ENCODE measurements at regions not wholly inside any gene's neighbourhood (a gene's known extent, or its start where the extent isn't known, plus 50 kb on each side); places are given as distances from the start of the nearest gene placed in this dataset.

DNA sequence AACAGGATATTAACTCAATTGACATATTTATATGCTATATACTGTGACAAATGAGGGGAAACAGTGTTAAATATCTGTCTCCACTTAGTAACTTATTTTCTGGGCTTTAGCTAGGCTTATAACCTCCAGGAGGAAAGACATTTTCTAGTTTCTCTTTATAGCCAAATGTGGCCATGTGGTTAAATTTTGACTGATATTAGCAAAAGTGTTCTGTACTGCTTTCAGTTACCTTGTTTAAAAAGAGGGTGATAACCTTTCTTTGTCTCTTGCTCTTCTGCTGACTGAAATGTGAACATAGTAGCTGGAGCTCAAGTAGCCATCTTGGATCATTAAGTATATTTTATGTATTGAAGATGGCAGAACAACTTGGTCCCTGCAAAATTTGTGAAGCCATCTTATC lies 253.7 kb downstream of the PDHA2 start:
- Histone ChIP-seq H3K9me2 (ENCODE audit: low read depth, low read length) (no peaks in the 10 kb centered on the region), H3F3A (ENCODE audit: insufficient read depth, low read length) (no peaks in the 10 kb centered on the region), H3K9ac (ENCODE audit: low read length) (no peak overlapping the region), H3K27ac (ENCODE audit: low read depth, low read length, poor library complexity, severe bottlenecking) (no peak overlapping the region), H4K20me1 (ENCODE audit: insufficient read depth, low read length) (no peaks in the 10 kb centered on the region), H3K4me1 (ENCODE audit: insufficient read depth, low read length, severe bottlenecking) (no peaks in the 10 kb centered on the region), H3K4me2 (ENCODE audit: low read length) (no peak overlapping the region), H3K9me3 (ENCODE audit: low read length) (no peaks in the 10 kb centered on the region), H3K79me2 (ENCODE audit: insufficient read depth, low read length) (no peaks in the 10 kb centered on the region), H2AFZ (ENCODE audit: low read length) (no peak overlapping the region), H3K4me3 (ENCODE audit: low read depth, low read length, poor library complexity, severe bottlenecking) (no peak overlapping the region), H3K36me3 (ENCODE audit: insufficient read depth, low read length) (no peaks in the 10 kb centered on the region), H3K27me3 (ENCODE audit: insufficient read depth, low read length) (no peaks in the 10 kb centered on the region)
- TF ChIP-seq EZH2 (IDR thresholded peaks at IDR 0.05; ENCODE audit: borderline replicate concordance, low read length) = no peak
- TF ChIP-seq CTCF (IDR thresholded peaks at IDR 0.05; ENCODE audit: low read length) = no peak

DNA sequence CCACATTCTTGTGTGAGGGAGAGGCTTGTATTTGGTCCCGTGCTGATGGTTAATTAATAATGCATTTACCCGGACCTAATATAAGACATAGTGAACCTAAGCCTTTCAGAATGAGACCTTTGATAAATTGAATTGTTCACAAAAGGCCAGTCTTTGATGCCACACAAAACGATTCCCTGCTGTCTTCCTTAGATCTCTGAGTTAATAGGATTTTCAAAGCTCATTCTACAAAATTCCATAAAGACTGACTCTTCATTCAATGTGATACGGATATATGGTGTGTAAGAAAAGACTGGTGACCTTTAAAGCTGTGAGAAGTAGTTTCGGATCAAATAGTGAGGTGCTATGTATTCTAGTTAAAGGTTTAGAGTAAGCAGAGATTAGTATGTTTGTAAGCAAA lies 254.3 kb downstream of the PDHA2 start:
- Histone ChIP-seq H3K9me2 (ENCODE audit: low read depth, low read length) (no peaks in the 10 kb centered on the region), H2AFZ (ENCODE audit: low read length) (no peak overlapping the region), H3K79me2 (ENCODE audit: insufficient read depth, low read length) (no peaks in the 10 kb centered on the region), H3F3A (ENCODE audit: insufficient read depth, low read length) (no peaks in the 10 kb centered on the region), H3K9ac (ENCODE audit: low read length) (no peak overlapping the region), H3K36me3 (ENCODE audit: insufficient read depth, low read length) (no peaks in the 10 kb centered on the region), H3K9me3 (ENCODE audit: low read length) (no peaks in the 10 kb centered on the region), H3K27me3 (ENCODE audit: insufficient read depth, low read length) (no peaks in the 10 kb centered on the region), H4K20me1 (ENCODE audit: insufficient read depth, low read length) (no peaks in the 10 kb centered on the region), H3K4me1 (ENCODE audit: insufficient read depth, low read length, severe bottlenecking) (no peaks in the 10 kb centered on the region), H3K4me2 (ENCODE audit: low read length) (no peak overlapping the region), H3K4me3 (ENCODE audit: low read depth, low read length, poor library complexity, severe bottlenecking) (no peak overlapping the region), H3K27ac (ENCODE audit: low read depth, low read length, poor library complexity, severe bottlenecking) (no peak overlapping the region)
- TF ChIP-seq CTCF (IDR thresholded peaks at IDR 0.05; ENCODE audit: low read length) (no peak), EZH2 (IDR thresholded peaks at IDR 0.05; ENCODE audit: borderline replicate concordance, low read length) (no peak)

GRCh38 chr4:96097040-96097607 lies 257.2 kb downstream of the PDHA2 start:
- H3K36me3 ChIP-seq (ENCODE audit: insufficient read depth, low read length) = no peaks in the 10 kb centered on the region
- no peak overlapping the region for H2AFZ ChIP-seq (ENCODE audit: low read length)
- H3K27me3 ChIP-seq (ENCODE audit: insufficient read depth, low read length) = no peaks in the 10 kb centered on the region
- no peak overlapping the region for H3K4me3 ChIP-seq (ENCODE audit: low read depth, low read length, poor library complexity, severe bottlenecking)
- TF ChIP-seq EZH2 (IDR thresholded peaks at IDR 0.05; ENCODE audit: borderline replicate concordance, low read length) (no peak), CTCF (IDR thresholded peaks at IDR 0.05; ENCODE audit: low read length) (no peak)
- no peak overlapping the region for H3K27ac ChIP-seq (ENCODE audit: low read depth, low read length, poor library complexity, severe bottlenecking)
- H3F3A ChIP-seq (ENCODE audit: insufficient read depth, low read length) = no peaks in the 10 kb centered on the region
- H3K4me1 ChIP-seq (ENCODE audit: insufficient read depth, low read length, severe bottlenecking) = no peaks in the 10 kb centered on the region
- H3K9ac ChIP-seq (ENCODE audit: low read length) = no peak overlapping the region
- no peaks in the 10 kb centered on the region for H4K20me1 ChIP-seq (ENCODE audit: insufficient read depth, low read length)
- no peaks in the 10 kb centered on the region for H3K9me3 ChIP-seq (ENCODE audit: low read length)
- no peak overlapping the region for H3K4me2 ChIP-seq (ENCODE audit: low read length)
- no peaks in the 10 kb centered on the region for H3K9me2 ChIP-seq (ENCODE audit: low read depth, low read length)
- H3K79me2 ChIP-seq (ENCODE audit: insufficient read depth, low read length) = no peaks in the 10 kb centered on the region
